ENCODE measurements at regions not wholly inside any gene's neighbourhood (a gene's known extent, or its start where the extent isn't known, plus 50 kb on each side); places are given as distances from the start of the nearest gene placed in this dataset.

DNA sequence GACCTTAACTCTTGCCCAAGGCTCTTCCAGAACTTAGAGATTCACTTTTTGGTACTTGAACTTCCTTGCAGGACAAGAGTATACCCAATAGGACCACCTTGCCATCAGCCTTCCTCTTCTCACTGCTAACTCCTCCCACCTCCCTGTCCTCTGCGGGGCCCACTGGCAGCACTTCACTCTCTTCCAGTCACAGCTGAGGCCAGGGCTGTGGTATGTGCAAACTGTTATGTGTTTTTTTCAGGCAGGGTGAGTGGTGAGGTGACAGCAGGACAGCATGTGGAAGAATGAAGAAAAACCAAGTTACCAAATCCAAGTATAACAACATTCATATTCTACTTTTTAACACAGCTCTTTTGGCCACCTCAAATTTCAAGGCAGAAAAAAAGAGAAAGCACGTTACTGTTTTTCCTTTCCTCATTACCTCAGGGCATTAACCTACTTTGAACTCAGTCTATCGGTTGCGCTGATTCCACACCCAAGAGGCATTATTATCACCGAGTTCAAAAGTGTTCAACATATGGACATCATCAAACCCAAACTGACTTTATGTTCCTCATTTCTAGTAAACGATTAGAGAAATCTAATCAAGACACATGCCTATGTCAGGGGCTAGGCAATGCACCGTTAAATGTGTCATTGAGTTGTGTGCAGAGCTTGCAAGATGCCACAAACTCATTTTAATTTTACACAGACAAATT, 605.2 kb upstream of the SYT4 start:
- H3K4me3 ChIP-seq: no peak overlapping the region
- H3K27ac ChIP-seq: no peak overlapping the region

DNA sequence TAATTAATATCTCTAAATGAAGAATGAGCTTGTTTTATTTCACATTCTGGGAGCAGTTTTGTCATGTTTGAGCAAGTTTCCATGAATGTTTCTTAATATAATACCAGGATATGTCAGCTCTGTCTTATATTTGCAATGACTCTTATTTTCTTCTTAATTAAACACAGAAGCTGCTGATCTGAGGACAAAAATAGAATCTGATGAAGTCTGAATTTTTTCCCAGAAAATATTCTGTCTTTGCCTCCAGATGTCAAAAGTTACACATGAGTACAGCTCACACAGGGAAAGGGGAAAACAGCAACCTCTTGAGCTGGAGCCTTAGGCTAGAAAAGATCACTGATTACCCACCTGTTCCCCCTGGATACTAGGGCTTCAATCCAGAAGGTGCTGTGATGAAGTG, 606.6 kb upstream of the SYT4 start:
- no peaks in the 10 kb centered on the region for H3K4me1 ChIP-seq (ENCODE audit: control insufficient read depth in 1 of 2, low read depth in 2 of 2)
- H3K27ac ChIP-seq: no peak overlapping the region
- no peak for DNase-seq (ENCODE audit: low spot score)
- TF ChIP-seq, protein P1, sequence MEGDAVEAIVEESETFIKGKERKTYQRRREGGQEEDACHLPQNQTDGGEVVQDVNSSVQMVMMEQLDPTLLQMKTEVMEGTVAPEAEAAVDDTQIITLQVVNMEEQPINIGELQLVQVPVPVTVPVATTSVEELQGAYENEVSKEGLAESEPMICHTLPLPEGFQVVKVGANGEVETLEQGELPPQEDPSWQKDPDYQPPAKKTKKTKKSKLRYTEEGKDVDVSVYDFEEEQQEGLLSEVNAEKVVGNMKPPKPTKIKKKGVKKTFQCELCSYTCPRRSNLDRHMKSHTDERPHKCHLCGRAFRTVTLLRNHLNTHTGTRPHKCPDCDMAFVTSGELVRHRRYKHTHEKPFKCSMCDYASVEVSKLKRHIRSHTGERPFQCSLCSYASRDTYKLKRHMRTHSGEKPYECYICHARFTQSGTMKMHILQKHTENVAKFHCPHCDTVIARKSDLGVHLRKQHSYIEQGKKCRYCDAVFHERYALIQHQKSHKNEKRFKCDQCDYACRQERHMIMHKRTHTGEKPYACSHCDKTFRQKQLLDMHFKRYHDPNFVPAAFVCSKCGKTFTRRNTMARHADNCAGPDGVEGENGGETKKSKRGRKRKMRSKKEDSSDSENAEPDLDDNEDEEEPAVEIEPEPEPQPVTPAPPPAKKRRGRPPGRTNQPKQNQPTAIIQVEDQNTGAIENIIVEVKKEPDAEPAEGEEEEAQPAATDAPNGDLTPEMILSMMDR (IDR thresholded peaks at IDR 0.05): no peak
- H3K27me3 ChIP-seq (replicated peaks; ENCODE audit: insufficient read depth): no peaks in the 10 kb centered on the region
- no peaks in the 10 kb centered on the region for H3K9me3 ChIP-seq
- no peak overlapping the region for H3K4me3 ChIP-seq
- ATAC-seq (ENCODE audit: insufficient number of reproducible peaks, low FRiP score, low read depth): no peak
- no peaks in the 10 kb centered on the region for H3K36me3 ChIP-seq

More for the DNA sequence above, 605.2 kb upstream of the SYT4 start:
- ATAC-seq (ENCODE audit: insufficient number of reproducible peaks, low FRiP score, low read depth) (no peak), DNase-seq (ENCODE audit: low spot score) (no peak)
- Histone ChIP-seq H3K36me3 (no peaks in the 10 kb centered on the region), H3K9me3 (no peaks in the 10 kb centered on the region), H3K27me3 (replicated peaks; ENCODE audit: insufficient read depth) (no peaks in the 10 kb centered on the region), H3K4me1 (ENCODE audit: control insufficient read depth in 1 of 2, low read depth in 2 of 2) (no peaks in the 10 kb centered on the region)
- TF ChIP-seq, protein P1 (IDR thresholded peaks at IDR 0.05): no peak

DNA sequence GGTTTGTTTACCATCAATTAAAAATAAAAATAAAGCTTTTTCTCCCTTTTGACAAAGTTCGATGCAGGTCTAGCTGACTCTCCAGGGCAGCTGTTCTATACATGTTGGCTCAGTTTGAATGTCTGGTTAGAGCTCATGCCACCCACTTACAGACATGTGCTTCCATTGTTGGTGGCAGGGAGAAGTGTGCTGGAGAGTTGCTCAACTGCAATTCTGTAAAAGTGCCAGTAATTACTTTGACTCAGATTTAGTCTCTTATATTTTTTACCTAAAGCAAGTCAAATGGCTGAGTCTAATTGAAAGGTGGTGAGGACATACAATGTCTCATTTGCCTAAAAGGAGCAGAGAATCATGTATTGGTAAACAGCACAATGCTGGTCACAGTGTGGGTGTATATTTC, 609.1 kb upstream of the SYT4 start:
- Histone ChIP-seq H3K36me3 (no peaks in the 10 kb centered on the region), H3K27me3 (replicated peaks; ENCODE audit: insufficient read depth) (no peaks in the 10 kb centered on the region), H3K27ac (no peak overlapping the region), H3K4me1 (ENCODE audit: control insufficient read depth in 1 of 2, low read depth in 2 of 2) (no peaks in the 10 kb centered on the region), H3K4me3 (no peak overlapping the region), H3K9me3 (no peaks in the 10 kb centered on the region)
- DNase-seq (ENCODE audit: low spot score) (no peak), ATAC-seq (ENCODE audit: insufficient number of reproducible peaks, low FRiP score, low read depth) (no peak)
- TF ChIP-seq, protein P1 (IDR thresholded peaks at IDR 0.05): no peak

DNA sequence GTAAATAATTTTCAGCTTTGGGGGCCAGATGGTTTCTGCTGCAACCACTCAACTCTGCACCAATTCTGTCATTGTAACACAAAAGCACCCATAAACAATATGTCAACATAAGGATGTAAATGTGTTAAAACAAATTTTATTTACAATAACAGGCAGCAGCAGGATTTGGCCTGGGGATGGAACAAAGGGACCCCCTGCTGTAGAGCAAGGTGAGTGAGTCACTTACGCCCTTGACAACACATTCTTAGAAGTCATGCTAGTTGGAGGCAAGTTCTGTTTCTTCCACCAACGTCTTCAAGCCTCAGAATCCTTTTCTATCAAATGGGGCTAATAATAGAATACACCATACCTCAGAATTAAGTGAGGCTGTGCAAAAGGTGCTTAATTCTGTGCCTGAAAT, 610.2 kb upstream of the SYT4 start:
- TF ChIP-seq, protein P1 (IDR thresholded peaks at IDR 0.05): no peak
- Histone ChIP-seq H3K4me3 (no peak overlapping the region), H3K4me1 (ENCODE audit: control insufficient read depth in 1 of 2, low read depth in 2 of 2) (no peaks in the 10 kb centered on the region), H3K9me3 (no peaks in the 10 kb centered on the region), H3K27me3 (replicated peaks; ENCODE audit: insufficient read depth) (no peaks in the 10 kb centered on the region), H3K27ac (no peak overlapping the region), H3K36me3 (no peaks in the 10 kb centered on the region)
- DNase-seq (ENCODE audit: low spot score) (no peak), ATAC-seq (ENCODE audit: insufficient number of reproducible peaks, low FRiP score, low read depth) (no peak)

DNA sequence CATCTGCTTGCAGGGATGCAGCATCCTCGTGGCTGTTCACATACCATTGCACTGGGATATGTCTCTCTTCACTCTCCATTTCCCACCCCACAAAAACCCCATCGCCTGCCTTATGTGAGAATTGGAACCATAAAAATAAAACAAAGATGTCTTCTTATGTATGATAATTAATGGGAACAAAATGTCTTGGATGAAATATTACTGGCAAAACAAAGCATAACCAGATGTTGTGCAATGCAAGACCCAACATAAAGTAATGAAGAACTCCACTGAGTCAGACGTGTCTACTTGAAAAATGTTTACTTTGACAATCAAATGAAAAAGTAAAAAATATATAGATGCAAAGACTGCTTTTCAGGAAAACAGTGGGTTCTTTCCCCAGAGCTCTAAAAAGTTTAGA, 611.3 kb upstream of the SYT4 start:
- Histone ChIP-seq H3K4me1 (ENCODE audit: control insufficient read depth in 1 of 2, low read depth in 2 of 2) (no peaks in the 10 kb centered on the region), H3K4me3 (no peak overlapping the region), H3K27ac (no peak overlapping the region), H3K27me3 (replicated peaks; ENCODE audit: insufficient read depth) (no peaks in the 10 kb centered on the region), H3K9me3 (no peaks in the 10 kb centered on the region), H3K36me3 (no peaks in the 10 kb centered on the region)
- DNase-seq (ENCODE audit: low spot score) (no peak), ATAC-seq (ENCODE audit: insufficient number of reproducible peaks, low FRiP score, low read depth) (no peak)
- TF ChIP-seq, protein P1 (IDR thresholded peaks at IDR 0.05): no peak

Measured in thoracic aorta (tissue), 2 donors.